Kidney (tissue), 13 donors: ENCODE measurements at regions not wholly inside any gene's neighbourhood (a gene's known extent, or its start where the extent isn't known, plus 50 kb on each side); places are given as distances from the start of the nearest gene placed in this dataset.
"Not testable (repeated sequence)": the region's sequence is repeated elsewhere in the genome, so short reads cannot be mapped to it uniquely, and the experiment has no call there.

ENCODE experiments used
- DNase-seq, 5 donors: peaks; one replicate each; pipeline ENCODE4 v3.0.0-alpha.2; 2013 to 2020
- FAIRE-seq: peaks from 2 replicates; lab custom pipeline; 2012; peaks lifted over from hg19 to GRCh38; lab: Jason Lieb, UNC
- H3K27ac ChIP-seq, 2 donors: one replicate each; pipeline ENCODE4 v1.7.0; 2013; ENCODE audit warnings: low read depth in 2 of 2, low read length in 2 of 2, inconsistent platforms in 1 of 2
- H3K27me3 ChIP-seq: one replicate; pipeline ENCODE4 v1.7.1; 2013; ENCODE audit warnings: low read length, inconsistent platforms; ENCODE audit not compliant: control insufficient read depth, insufficient read depth
- H3K36me3 ChIP-seq, 3 donors: one replicate each; pipeline versions ENCODE4 v1.7.0 to v1.7.1; 2013; ENCODE audit warnings: low read length in 3 of 3, control low read depth in 1 of 3, inconsistent platforms in 1 of 3; ENCODE audit not compliant: insufficient read depth in 3 of 3, control insufficient read depth in 2 of 3
- H3K4me1 ChIP-seq, 3 donors: one replicate each; pipeline versions ENCODE4 v1.7.0 to v1.7.1; 2013; ENCODE audit warnings: low read length in 3 of 3, inconsistent platforms in 1 of 3, low read depth in 1 of 3; ENCODE audit not compliant: control insufficient read depth in 2 of 3, insufficient read depth in 2 of 3
- H3K4me3 ChIP-seq, 3 donors: one replicate each; pipeline versions ENCODE4 v1.7.0 to v1.8.1; 2013; ENCODE audit warnings: low read length in 3 of 3, control low read depth in 1 of 3, inconsistent platforms in 1 of 3
- H3K9ac ChIP-seq, 3 donors: one replicate each; pipeline versions ENCODE4 v1.7.0 to v1.7.1; 2013; ENCODE audit warnings: low read length in 3 of 3, control low read depth in 1 of 3, inconsistent platforms in 1 of 3
- H3K9me3 ChIP-seq, 3 donors: one replicate each; pipeline versions ENCODE4 v1.7.0 to v1.7.1; 2013; ENCODE audit warnings: low read length in 3 of 3, control low read depth in 1 of 3, inconsistent platforms in 1 of 3; ENCODE audit not compliant: control insufficient read depth in 2 of 3, insufficient read depth in 1 of 3
- intact Hi-C: fragments of 100-400 bp; cut with DNase I; formaldehyde crosslinking; loops from one replicate; pipeline ENCODE4 v1.11.1; 2022
- TF ChIP-seq, protein P1 (sequence below): IDR thresholded peaks from 3 replicates; pipeline ENCODE4 v1.5.1; 2012; ENCODE audit warnings: mild to moderate bottlenecking, moderate library complexity, borderline replicate concordance; ENCODE audit not compliant: insufficient read depth; ENCODE audit errors: extremely low read depth
- donor health status: control.
- donor health status: control.
- donor health status: control.
- donor health status: control.
- donor health status: control.
- donor health status: DM: yes; HTN: yes; CAD: no.
- donor health status: Normal renal cell carcinoma (clear cell type).

- H3K9me3 ChIP-seq: peaks cover 0 to 6% (median 0%) of the 10 kb centered on the region in 3 donors
- H3K36me3 ChIP-seq: no peaks in the 10 kb centered on the region
- FAIRE-seq: no peak
- no peak overlapping the region for H3K27ac ChIP-seq
- H3K4me1 ChIP-seq: no peaks in the 10 kb centered on the region
- no peak for DNase-seq
- intact Hi-C loops: no loop called here
- no peak overlapping the region for H3K4me3 ChIP-seq
- H3K27me3 ChIP-seq: no peaks in the 10 kb centered on the region
- no peak overlapping the region for H3K9ac ChIP-seq
- TF ChIP-seq, protein P1, sequence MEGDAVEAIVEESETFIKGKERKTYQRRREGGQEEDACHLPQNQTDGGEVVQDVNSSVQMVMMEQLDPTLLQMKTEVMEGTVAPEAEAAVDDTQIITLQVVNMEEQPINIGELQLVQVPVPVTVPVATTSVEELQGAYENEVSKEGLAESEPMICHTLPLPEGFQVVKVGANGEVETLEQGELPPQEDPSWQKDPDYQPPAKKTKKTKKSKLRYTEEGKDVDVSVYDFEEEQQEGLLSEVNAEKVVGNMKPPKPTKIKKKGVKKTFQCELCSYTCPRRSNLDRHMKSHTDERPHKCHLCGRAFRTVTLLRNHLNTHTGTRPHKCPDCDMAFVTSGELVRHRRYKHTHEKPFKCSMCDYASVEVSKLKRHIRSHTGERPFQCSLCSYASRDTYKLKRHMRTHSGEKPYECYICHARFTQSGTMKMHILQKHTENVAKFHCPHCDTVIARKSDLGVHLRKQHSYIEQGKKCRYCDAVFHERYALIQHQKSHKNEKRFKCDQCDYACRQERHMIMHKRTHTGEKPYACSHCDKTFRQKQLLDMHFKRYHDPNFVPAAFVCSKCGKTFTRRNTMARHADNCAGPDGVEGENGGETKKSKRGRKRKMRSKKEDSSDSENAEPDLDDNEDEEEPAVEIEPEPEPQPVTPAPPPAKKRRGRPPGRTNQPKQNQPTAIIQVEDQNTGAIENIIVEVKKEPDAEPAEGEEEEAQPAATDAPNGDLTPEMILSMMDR: no peak
Observed at GRCh38 chr21:34282223-34282622, 81.6 kb upstream of the KCNE2 start.

GRCh38 chr21:34284666-34285065 lies 79.1 kb upstream of the KCNE2 start:
- Histone ChIP-seq H3K4me1 (no peaks in the 10 kb centered on the region), H3K4me3 (no peak overlapping the region), H3K9ac (no peak overlapping the region), H3K36me3 (no peaks in the 10 kb centered on the region), H3K27ac (no peak overlapping the region), H3K27me3 (no peaks in the 10 kb centered on the region), H3K9me3 (peaks cover 0 to 12% (median 0%) of the 10 kb centered on the region in 3 donors)
- FAIRE-seq (no peak), DNase-seq (no peak)
- TF ChIP-seq, protein P1: no peak
- intact Hi-C loops: no loop called here

DNA sequence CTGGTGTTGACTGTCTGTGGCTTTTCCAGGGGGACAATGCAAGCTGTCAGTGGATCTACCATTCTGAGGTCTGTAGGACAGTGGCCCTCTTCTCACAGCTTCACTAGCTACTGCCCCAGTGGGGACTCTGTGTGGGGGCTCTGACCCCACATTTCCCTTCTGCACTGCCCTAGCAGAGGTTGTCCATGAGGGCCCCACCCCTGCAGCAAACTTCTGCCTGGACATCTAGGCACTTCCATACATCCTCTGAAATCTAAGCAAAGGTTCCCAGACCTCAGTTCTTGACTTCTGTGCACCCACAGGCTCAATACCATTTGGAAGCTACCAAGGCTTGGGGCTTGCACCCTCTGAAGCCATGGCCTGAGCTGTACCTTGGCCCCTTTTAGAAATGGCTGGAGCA lies 75.8 kb upstream of the KCNE2 start:
- H3K27ac ChIP-seq, FAIRE-seq, DNase-seq, H3K36me3 ChIP-seq, H3K27me3 ChIP-seq, intact Hi-C loops, H3K4me1 ChIP-seq, H3K4me3 ChIP-seq, H3K9ac ChIP-seq: not testable (repeated sequence)
- H3K9me3 ChIP-seq: peaks cover 0 to 12% (median 0%) of the 10 kb centered on the region in 3 donors

DNA sequence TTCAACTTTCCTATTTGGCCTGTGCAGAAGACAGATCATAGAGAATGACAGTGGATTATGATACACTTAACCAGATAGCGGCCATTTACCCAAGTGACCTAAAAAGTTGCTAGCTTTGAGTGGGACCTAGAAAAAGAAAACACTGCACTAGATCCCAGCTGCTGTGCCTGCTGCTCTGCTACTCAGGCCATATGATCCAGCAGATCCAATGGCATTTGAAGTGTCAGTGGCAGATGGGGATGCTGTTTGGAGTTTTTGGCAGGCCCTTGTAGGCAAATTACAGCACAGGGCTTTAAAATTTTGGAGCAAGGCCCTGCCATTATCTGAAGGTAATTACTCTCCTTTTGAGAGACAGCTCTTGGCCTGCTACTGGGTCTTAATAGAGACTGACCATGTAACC lies 74.0 kb upstream of the KCNE2 start:
- intact Hi-C loops: no loop called here
- H3K9me3 ChIP-seq: peaks cover 0 to 12% (median 0%) of the 10 kb centered on the region in 3 donors
- no peak overlapping the region for H3K27ac ChIP-seq
- H3K9ac ChIP-seq: no peak overlapping the region
- no peaks in the 10 kb centered on the region for H3K27me3 ChIP-seq
- H3K4me3 ChIP-seq: no peak overlapping the region
- no peaks in the 10 kb centered on the region for H3K4me1 ChIP-seq
- FAIRE-seq: no peak
- DNase-seq: no peak
- no peaks in the 10 kb centered on the region for H3K36me3 ChIP-seq
- TF ChIP-seq, protein P1: no peak
